ENCODE measurements at regions not wholly inside any gene's neighbourhood (a gene's known extent, or its start where the extent isn't known, plus 50 kb on each side); places are given as distances from the start of the nearest gene placed in this dataset.

GRCh38 chr14:66120402-66120801 is 365.8 kb upstream of the CCDC196 start:
- Histone ChIP-seq H3K27me3 (no peaks in the 10 kb centered on the region), H3K36me3 (no peaks in the 10 kb centered on the region), H3K27ac (no peak overlapping the region), H3K4me1 (no peaks in the 10 kb centered on the region), H3K9me3 (no peaks in the 10 kb centered on the region), H3K4me3 (no peak overlapping the region)
- TF ChIP-seq CTCF (IDR thresholded peaks at IDR 0.05), result no peak
- 71 to 72% methylated on average over 3 of the region's 3 CpGs for WGBS, 2 donors
- ATAC-seq (no peak), FAIRE-seq (no peak), DNase-seq (no peak)
- intact Hi-C loops (cut with DNase I), result no loop called here

GRCh38 chr14:66121859-66122258 is 364.3 kb upstream of the CCDC196 start:
- DNase-seq (no peak), FAIRE-seq (no peak), ATAC-seq (no peak)
- no peak overlapping the region for H3K4me3 ChIP-seq
- H3K4me1 ChIP-seq, result no peaks in the 10 kb centered on the region
- H3K36me3 ChIP-seq, result no peaks in the 10 kb centered on the region
- TF ChIP-seq CTCF (IDR thresholded peaks at IDR 0.05), result no peak
- WGBS, 2 donors, result 81 to 84% methylated on average over 3 of the region's 3 CpGs
- no peaks in the 10 kb centered on the region for H3K9me3 ChIP-seq
- H3K27ac ChIP-seq, result no peak overlapping the region
- intact Hi-C loops (cut with DNase I), result no loop called here
- H3K27me3 ChIP-seq, result no peaks in the 10 kb centered on the region

GRCh38 chr14:66129224-66129623 is 356.9 kb upstream of the CCDC196 start:
- WGBS, 2 donors, result 62 to 74% methylated on average over 2 of the region's 2 CpGs

GRCh38 chr14:66131111-66131510 is 355.1 kb upstream of the CCDC196 start:
- Histone ChIP-seq H3K4me1 (no peaks in the 10 kb centered on the region), H3K4me3 (no peak overlapping the region), H3K27me3 (no peaks in the 10 kb centered on the region), H3K27ac (no peak overlapping the region), H3K9me3 (no peaks in the 10 kb centered on the region), H3K36me3 (no peaks in the 10 kb centered on the region)
- intact Hi-C loops (cut with DNase I), result no loop called here
- no peak for TF ChIP-seq CTCF (IDR thresholded peaks at IDR 0.05)
- WGBS, 2 donors, result 45 to 54% methylated on average over 4 of the region's 4 CpGs
- ATAC-seq (no peak), FAIRE-seq (no peak), DNase-seq (no peak)

More at GRCh38 chr14:66129224-66129623, 356.9 kb upstream of the CCDC196 start:
- TF ChIP-seq CTCF (IDR thresholded peaks at IDR 0.05), result no peak
- H3K9me3 ChIP-seq, result no peaks in the 10 kb centered on the region
- no peak for FAIRE-seq
- no peaks in the 10 kb centered on the region for H3K4me1 ChIP-seq
- H3K4me3 ChIP-seq, result no peak overlapping the region
- DNase-seq, result no peak
- no peaks in the 10 kb centered on the region for H3K27me3 ChIP-seq
- ATAC-seq, result no peak
- H3K36me3 ChIP-seq, result no peaks in the 10 kb centered on the region
- intact Hi-C loops (cut with DNase I), result no loop called here
- H3K27ac ChIP-seq, result no peak overlapping the region

- no peaks in the 10 kb centered on the region for H3K36me3 ChIP-seq
- no peak overlapping the region for H3K4me3 ChIP-seq
- no peak for TF ChIP-seq CTCF (IDR thresholded peaks at IDR 0.05)
- no peaks in the 10 kb centered on the region for H3K4me1 ChIP-seq
- FAIRE-seq (no peak), DNase-seq (no peak), ATAC-seq (no peak)
- no peaks in the 10 kb centered on the region for H3K9me3 ChIP-seq
- no peaks in the 10 kb centered on the region for H3K27me3 ChIP-seq
- no peak overlapping the region for H3K27ac ChIP-seq
- intact Hi-C loops (cut with DNase I), result no loop called here
These were observed 352.5 kb upstream of the CCDC196 start for GRCh38 chr14:66133666-66134065.

Data from pancreas (tissue), 10 donors.